GM12892 (cell line): ENCODE measurements at regions not wholly inside any gene's neighbourhood (a gene's known extent, or its start where the extent isn't known, plus 50 kb on each side); places are given as distances from the start of the nearest gene placed in this dataset.

Experiments
- DNase-seq: peaks from one replicate; pipeline ENCODE4 v3.0.0; 2011; ENCODE audit not compliant: insufficient read length
- FAIRE-seq: peaks from 2 replicates; lab custom pipeline; 2011; peaks lifted over from hg19 to GRCh38; lab: Jason Lieb, UNC
- POLR2A ChIP-seq: IDR thresholded peaks from 2 replicates; pipeline ENCODE4 v1.6.1; 2011; ENCODE audit warnings: low read depth, low read length, control low read depth
- POLR2AphosphoS5 ChIP-seq: IDR thresholded peaks from 2 replicates; pipeline ENCODE4 v1.6.1; 2011; ENCODE audit warnings: low read depth, low read length, control low read depth
- TAF1 ChIP-seq: IDR thresholded peaks from 2 replicates; pipeline ENCODE4 v1.6.1; 2011; ENCODE audit warnings: low read depth, mild to moderate bottlenecking, control low read depth, low read length, borderline replicate concordance

- TF ChIP-seq POLR2A (no peak), TAF1 (no peak), POLR2AphosphoS5 (no peak)
- no peak for FAIRE-seq
- no peak for DNase-seq
These were observed 50.0 kb downstream of the PIK3C2A start for GRCh38 chr11:17157761-17158160.

- peak; percentile 36 for FAIRE-seq
- DNase-seq: no peak
- TF ChIP-seq POLR2A: no peak
- no peak for TF ChIP-seq TAF1
- no peak for TF ChIP-seq POLR2AphosphoS5
These were observed 51.5 kb downstream of the PIK3C2A start for GRCh38 chr11:17156283-17156682.

GRCh38 chr11:17154409-17155159 lies 53.2 kb downstream of the PIK3C2A start:
- DNase-seq (no peak), FAIRE-seq (peak; percentile 67)
- TF ChIP-seq POLR2AphosphoS5 (no peak), POLR2A (no peak), TAF1 (no peak)

GRCh38 chr11:17153757-17154156 lies 54.0 kb downstream of the PIK3C2A start:
- FAIRE-seq (peak; percentile 53), DNase-seq (no peak)
- no peak for TF ChIP-seq POLR2AphosphoS5
- no peak for TF ChIP-seq TAF1
- TF ChIP-seq POLR2A: no peak

- no peak for FAIRE-seq
These were observed 55.5 kb downstream of the PIK3C2A start for GRCh38 chr11:17152306-17152705.

GRCh38 chr11:17150521-17150920 lies 57.3 kb downstream of the PIK3C2A start:
- no peak for DNase-seq
- TF ChIP-seq POLR2A (no peak), TAF1 (no peak), POLR2AphosphoS5 (no peak)
- FAIRE-seq: no peak

More at GRCh38 chr11:17152306-17152705, 55.5 kb downstream of the PIK3C2A start:
- TF ChIP-seq POLR2A: no peak
- no peak for TF ChIP-seq POLR2AphosphoS5
- TF ChIP-seq TAF1: no peak
- DNase-seq: no peak

GRCh38 chr11:17148536-17148935 lies 59.2 kb downstream of the PIK3C2A start:
- no peak for TF ChIP-seq POLR2AphosphoS5
- no peak for TF ChIP-seq TAF1
- no peak for TF ChIP-seq POLR2A
- FAIRE-seq (no peak), DNase-seq (no peak)

- TF ChIP-seq TAF1 (no peak), POLR2A (no peak), POLR2AphosphoS5 (no peak)
- FAIRE-seq (no peak), DNase-seq (no peak)
These were observed 61.8 kb downstream of the PIK3C2A start for GRCh38 chr11:17145972-17146371.

- DNase-seq (no peak), FAIRE-seq (peak; percentile 69)
- no peak for TF ChIP-seq POLR2A
- TF ChIP-seq TAF1: no peak
- no peak for TF ChIP-seq POLR2AphosphoS5
These were observed 65.0 kb upstream of the RPS13 start for GRCh38 chr11:17142450-17142849.

- DNase-seq (no peak), FAIRE-seq (no peak)
- TF ChIP-seq TAF1: no peak
- TF ChIP-seq POLR2A: no peak
These were observed 63.7 kb upstream of the RPS13 start for GRCh38 chr11:17141156-17141555.

- no peak for TF ChIP-seq POLR2A
- no peak for TF ChIP-seq TAF1
- TF ChIP-seq POLR2AphosphoS5: no peak
- FAIRE-seq: no peak
- no peak for DNase-seq
These were observed 61.1 kb upstream of the RPS13 start for GRCh38 chr11:17138562-17138961.

GRCh38 chr11:17135916-17136683 lies 58.6 kb upstream of the RPS13 start:
- TF ChIP-seq POLR2AphosphoS5 (no peak), POLR2A (no peak), TAF1 (no peak)
- FAIRE-seq (no peak), DNase-seq (no peak)

GRCh38 chr11:17132654-17133053 lies 55.2 kb upstream of the RPS13 start:
- TF ChIP-seq POLR2A: no peak
- no peak for TF ChIP-seq POLR2AphosphoS5
- TF ChIP-seq TAF1: no peak
- FAIRE-seq (peak; percentile 9), DNase-seq (no peak)
